Forelimb muscle (tissue), 1 donor: ENCODE measurements at regions not wholly inside any gene's neighbourhood (a gene's known extent, or its start where the extent isn't known, plus 50 kb on each side); places are given as distances from the start of the nearest gene placed in this dataset.
"Not testable (repeated sequence)": the region's sequence is repeated elsewhere in the genome, so short reads cannot be mapped to it uniquely, and the experiment has no call there.

Source experiments
- DNase-seq: peaks from one replicate; pipeline ENCODE4 v3.0.0-alpha.2; 2013; ENCODE audit warnings: low read depth

- DNase-seq = no peak
These were observed 163.2 kb upstream of the INTU start for GRCh38 chr4:127469542-127469941.

GRCh38 chr4:127469959-127470809 lies 162.6 kb upstream of the INTU start:
- DNase-seq = no peak

GRCh38 chr4:127478271-127478670 lies 154.5 kb upstream of the INTU start:
- DNase-seq = not testable (repeated sequence)

GRCh38 chr4:127479031-127479622 lies 153.6 kb upstream of the INTU start:
- peak; percentile 65 for DNase-seq

GRCh38 chr4:127482049-127482448 lies 150.7 kb upstream of the INTU start:
- no peak for DNase-seq

GRCh38 chr4:127484117-127484516 lies 148.6 kb upstream of the INTU start:
- DNase-seq = no peak

GRCh38 chr4:127486248-127486647 lies 146.5 kb upstream of the INTU start:
- no peak for DNase-seq

GRCh38 chr4:127491571-127491970 lies 141.2 kb upstream of the INTU start:
- DNase-seq = no peak

GRCh38 chr4:127496875-127497274 lies 135.9 kb upstream of the INTU start:
- DNase-seq = not testable (repeated sequence)

GRCh38 chr4:127498366-127498765 lies 134.4 kb upstream of the INTU start:
- DNase-seq = no peak

GRCh38 chr4:127500242-127500641 lies 132.5 kb upstream of the INTU start:
- no peak for DNase-seq

- DNase-seq = no peak
These were observed 131.7 kb upstream of the INTU start for GRCh38 chr4:127501103-127501502.

- DNase-seq = no peak
These were observed 129.6 kb upstream of the INTU start for GRCh38 chr4:127503111-127503510.

- peak; percentile 58 for DNase-seq
These were observed 127.6 kb upstream of the INTU start for GRCh38 chr4:127505203-127505602.

GRCh38 chr4:127506283-127506682 lies 126.5 kb upstream of the INTU start:
- DNase-seq = no peak

- no peak for DNase-seq
These were observed 123.6 kb upstream of the INTU start for GRCh38 chr4:127509155-127509554.

- DNase-seq = not testable (repeated sequence)
These were observed 120.1 kb upstream of the INTU start for GRCh38 chr4:127512672-127513071.

- not testable (repeated sequence) for DNase-seq
These were observed 117.5 kb upstream of the INTU start for GRCh38 chr4:127515259-127515658.

GRCh38 chr4:127518046-127518445 lies 114.7 kb upstream of the INTU start:
- no peak for DNase-seq

GRCh38 chr4:127521463-127521862 lies 111.3 kb upstream of the INTU start:
- no peak for DNase-seq

- DNase-seq = no peak
These were observed 109.4 kb upstream of the INTU start for GRCh38 chr4:127523369-127523768.

GRCh38 chr4:127525608-127526007 lies 107.1 kb upstream of the INTU start:
- DNase-seq = no peak

GRCh38 chr4:127528302-127528701 lies 104.5 kb upstream of the INTU start:
- no peak for DNase-seq
